CD14-positive monocyte (primary cell): ENCODE measurements at regions not wholly inside any gene's neighbourhood (a gene's known extent, or its start where the extent isn't known, plus 50 kb on each side); places are given as distances from the start of the nearest gene placed in this dataset.

Source experiments
- DNase-seq, 3 donors: peaks; one replicate each; pipeline ENCODE4 v3.0.0-alpha.2; 2011 to 2022
- H2AFZ ChIP-seq: 2 replicates; pipeline ENCODE4 v1.6.0; 2012; ENCODE audit warnings: mild to moderate bottlenecking, low read depth, low read length, inconsistent platforms; ENCODE audit not compliant: insufficient read depth, poor library complexity, severe bottlenecking
- H3K27ac ChIP-seq, 2 donors: 1 replicate in 1 of 2; 2 replicates in 1 of 2; pipeline ENCODE4 v1.5.1; 2012 to 2013; ENCODE audit warnings: low read length in 2 of 2, control low read depth in 1 of 2, inconsistent platforms in 1 of 2, low read depth in 1 of 2, mild to moderate bottlenecking in 1 of 2
- H3K27me3 ChIP-seq, 2 donors: one replicate each; pipeline versions ENCODE4 v1.6.0 to v1.6.1; 2011 to 2013; ENCODE audit warnings: low read length in 2 of 2; ENCODE audit not compliant: control insufficient read depth in 2 of 2, insufficient read depth in 2 of 2
- H3K36me3 ChIP-seq, 2 donors: replicated peaks in 1 of 2; 1 replicate in 1 of 2; 2 replicates in 1 of 2; pipeline versions ENCODE4 v1.5.1 to v1.6.1; 2012 to 2013; ENCODE audit warnings: low read length in 2 of 2, control low read depth in 1 of 2, inconsistent platforms in 1 of 2, mild to moderate bottlenecking in 1 of 2; ENCODE audit not compliant: insufficient read depth in 2 of 2, control insufficient read depth in 1 of 2
- H3K4me1 ChIP-seq, 2 donors: 1 replicate in 1 of 2; 2 replicates in 1 of 2; pipeline versions ENCODE4 v1.5.1 to v1.6.1; 2012 to 2013; ENCODE audit warnings: low read length in 2 of 2, control low read depth in 1 of 2, inconsistent platforms in 1 of 2, mild to moderate bottlenecking in 1 of 2, moderate library complexity in 1 of 2; ENCODE audit not compliant: insufficient read depth in 2 of 2, control insufficient read depth in 1 of 2
- H3K4me2 ChIP-seq: replicated peaks from 2 replicates; pipeline ENCODE3; 2012; ENCODE audit warnings: low read length, moderate library complexity, mild to moderate bottlenecking; ENCODE audit not compliant: poor library complexity, severe bottlenecking; ENCODE audit errors: extremely low read depth
- H3K4me3 ChIP-seq, 3 experiments: fragments of 200-600 bp in 1 of 3; sonication (generic) in 1 of 3; replicated peaks in 1 of 3; 1 replicate in 2 of 3; 2 replicates in 1 of 3; pipeline ENCODE4 v1.5.1; 2011 to 2013; ENCODE audit warnings: low read length in 3 of 3, mild to moderate bottlenecking in 3 of 3, control low read depth in 2 of 3, low read depth in 2 of 3, inconsistent platforms in 1 of 3, moderate library complexity in 1 of 3
- H3K79me2 ChIP-seq: 2 replicates; pipeline ENCODE4 v1.6.0; 2012; ENCODE audit warnings: mild to moderate bottlenecking, control low read depth, inconsistent platforms, low read length, moderate library complexity; ENCODE audit not compliant: insufficient read depth
- H3K9ac ChIP-seq: 2 replicates; pipeline ENCODE4 v1.6.0; 2017; ENCODE audit warnings: low read length, mild to moderate bottlenecking; ENCODE audit not compliant: insufficient read depth, poor library complexity, severe bottlenecking
- H3K9me3 ChIP-seq, 2 donors: replicated peaks in 1 of 2; 1 replicate in 1 of 2; 2 replicates in 1 of 2; pipeline versions ENCODE4 v1.5.1 to v1.6.1; 2012 to 2013; ENCODE audit warnings: low read length in 2 of 2, control low read depth in 1 of 2; ENCODE audit not compliant: control insufficient read depth in 1 of 2, insufficient read depth in 1 of 2
- H4K20me1 ChIP-seq: 2 replicates; pipeline ENCODE4 v1.6.0; 2012; ENCODE audit warnings: mild to moderate bottlenecking, low read length, control low read depth, moderate library complexity; ENCODE audit not compliant: insufficient read depth
- H3K27ac Mint-ChIP-seq, 7 donors: one replicate each; pipeline ENCODE4 v1.8.0; 2020; ENCODE audit warnings: mild to moderate bottlenecking in 7 of 7, mixed read lengths in 7 of 7, moderate library complexity in 6 of 7, inconsistent platforms in 2 of 7
- H3K27me3 Mint-ChIP-seq, 3 donors: one replicate each; pipeline ENCODE4 v1.8.0; 2021 to 2022; ENCODE audit warnings: low read depth in 3 of 3, mild to moderate bottlenecking in 3 of 3, mixed read lengths in 3 of 3, moderate library complexity in 3 of 3, inconsistent platforms in 1 of 3
- H3K36me3 Mint-ChIP-seq, 2 donors: one replicate each; pipeline ENCODE4 v1.8.0; 2020; ENCODE audit warnings: mixed read lengths in 2 of 2, inconsistent platforms in 1 of 2, mild to moderate bottlenecking in 1 of 2
- H3K4me1 Mint-ChIP-seq: one replicate; pipeline ENCODE4 v1.8.0; 2020; ENCODE audit warnings: mild to moderate bottlenecking, mixed read lengths
- H3K4me3 Mint-ChIP-seq, 2 donors: one replicate each; pipeline ENCODE4 v1.8.0; 2020; ENCODE audit warnings: mild to moderate bottlenecking in 2 of 2, mixed read lengths in 2 of 2, moderate library complexity in 1 of 2
- H3K9me3 Mint-ChIP-seq, 7 donors: one replicate each; pipeline ENCODE4 v1.8.0; 2020 to 2022; ENCODE audit warnings: mixed read lengths in 7 of 7, mild to moderate bottlenecking in 6 of 7, moderate library complexity in 6 of 7, inconsistent platforms in 2 of 7
- WGBS: methylation state at CpG from one replicate; pipeline ENCODE4 v1.1.5; 2013; ENCODE audit warnings: missing lambda C conversion rate; ENCODE audit not compliant: insufficient coverage; 5-methylcytosine and 5-hydroxymethylcytosine counted together
- intact Hi-C, 2 donors: fragments of 100-400 bp; cut with micrococcal nuclease; formaldehyde crosslinking; loops; one replicate each; pipeline versions ENCODE4 v1.15.0 to v1.15.1; 2023
- TF ChIP-seq, protein P1 (sequence below): fragments of 200-600 bp; IDR thresholded peaks from one replicate; pipeline ENCODE4 v1.8.0; 2022; ENCODE audit warnings: antibody characterized with exemption, mild to moderate bottlenecking

DNA sequence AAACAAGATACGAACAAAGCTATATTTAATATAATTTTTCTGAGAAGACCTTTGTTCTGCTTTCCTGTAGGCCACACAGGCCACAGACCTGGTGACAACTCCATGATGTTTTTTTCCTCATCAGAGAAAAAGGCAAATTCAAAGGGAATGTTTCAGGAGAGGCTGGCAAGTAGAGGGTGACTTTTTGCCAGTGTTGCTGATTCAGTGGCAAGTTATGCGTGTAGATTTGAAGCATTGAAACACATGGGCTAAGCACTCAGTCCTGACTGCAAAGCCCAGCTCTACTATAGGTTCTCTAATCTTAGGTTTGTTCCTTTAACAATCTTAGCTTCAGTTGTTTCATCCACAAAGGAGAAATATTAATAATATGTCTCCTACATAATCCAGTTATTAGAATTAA, 499.8 kb downstream of the SUCLG1 start:
- H3K9me3 Mint-ChIP-seq = peaks cover 0 to 3% (median 0%) of the 10 kb centered on the region in 7 donors
- intact Hi-C loops = no loop called here

DNA sequence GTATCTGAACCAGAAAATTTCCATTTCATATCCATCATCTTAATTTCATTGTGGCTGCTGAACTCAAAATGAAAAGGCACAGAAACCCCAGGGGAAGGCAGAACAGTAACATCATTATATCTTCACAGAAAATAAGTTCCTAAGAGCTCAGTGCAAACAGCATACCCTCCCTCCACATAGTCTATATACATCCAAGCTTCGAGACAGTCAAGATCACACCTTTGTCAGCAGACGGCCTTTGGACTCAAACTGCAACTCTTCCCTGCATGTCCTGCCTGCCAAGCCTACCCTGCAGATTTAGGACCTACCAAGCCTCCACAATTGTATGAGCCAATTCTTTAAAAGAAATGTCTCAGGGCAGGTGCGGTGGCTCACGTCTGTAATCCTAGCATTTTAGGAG, 502.1 kb downstream of the SUCLG1 start:
- H3K9me3 Mint-ChIP-seq = peaks cover 0 to 4% (median 0%) of the 10 kb centered on the region in 7 donors
- WGBS = 100% methylated on average over 2 of the region's 4 CpGs
- no peak overlapping the region for H3K27ac Mint-ChIP-seq
- Histone ChIP-seq H3K79me2 (no peaks in the 10 kb centered on the region), H3K4me3 (no peak overlapping the region), H3K9me3 (no peaks in the 10 kb centered on the region), H3K4me1 (no peaks in the 10 kb centered on the region), H3K4me2 (no peak overlapping the region), H3K36me3 (no peaks in the 10 kb centered on the region), H4K20me1 (no peaks in the 10 kb centered on the region), H3K27me3 (no peaks in the 10 kb centered on the region), H2AFZ (no peak overlapping the region), H3K27ac (no peak overlapping the region), H3K9ac (no peak overlapping the region)
- DNase-seq = no peak
- H3K4me3 Mint-ChIP-seq = no peak overlapping the region
- TF ChIP-seq, protein P1, sequence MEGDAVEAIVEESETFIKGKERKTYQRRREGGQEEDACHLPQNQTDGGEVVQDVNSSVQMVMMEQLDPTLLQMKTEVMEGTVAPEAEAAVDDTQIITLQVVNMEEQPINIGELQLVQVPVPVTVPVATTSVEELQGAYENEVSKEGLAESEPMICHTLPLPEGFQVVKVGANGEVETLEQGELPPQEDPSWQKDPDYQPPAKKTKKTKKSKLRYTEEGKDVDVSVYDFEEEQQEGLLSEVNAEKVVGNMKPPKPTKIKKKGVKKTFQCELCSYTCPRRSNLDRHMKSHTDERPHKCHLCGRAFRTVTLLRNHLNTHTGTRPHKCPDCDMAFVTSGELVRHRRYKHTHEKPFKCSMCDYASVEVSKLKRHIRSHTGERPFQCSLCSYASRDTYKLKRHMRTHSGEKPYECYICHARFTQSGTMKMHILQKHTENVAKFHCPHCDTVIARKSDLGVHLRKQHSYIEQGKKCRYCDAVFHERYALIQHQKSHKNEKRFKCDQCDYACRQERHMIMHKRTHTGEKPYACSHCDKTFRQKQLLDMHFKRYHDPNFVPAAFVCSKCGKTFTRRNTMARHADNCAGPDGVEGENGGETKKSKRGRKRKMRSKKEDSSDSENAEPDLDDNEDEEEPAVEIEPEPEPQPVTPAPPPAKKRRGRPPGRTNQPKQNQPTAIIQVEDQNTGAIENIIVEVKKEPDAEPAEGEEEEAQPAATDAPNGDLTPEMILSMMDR = no peak
- no peaks in the 10 kb centered on the region for H3K4me1 Mint-ChIP-seq
- H3K27me3 Mint-ChIP-seq = peaks cover 2% of the 10 kb centered on the region in 3 donors
- intact Hi-C loops = no loop called here
- H3K36me3 Mint-ChIP-seq = no peaks in the 10 kb centered on the region

More for the DNA sequence above, 499.8 kb downstream of the SUCLG1 start:
- Mint-ChIP-seq H3K36me3 (no peaks in the 10 kb centered on the region), H3K4me1 (no peaks in the 10 kb centered on the region), H3K4me3 (no peak overlapping the region), H3K27me3 (peaks cover 0 to 2% (median 0%) of the 10 kb centered on the region in 3 donors), H3K27ac (no peak overlapping the region)
- Histone ChIP-seq H3K4me1 (no peaks in the 10 kb centered on the region), H3K27me3 (no peaks in the 10 kb centered on the region), H2AFZ (no peak overlapping the region), H3K27ac (no peak overlapping the region), H3K79me2 (no peaks in the 10 kb centered on the region), H3K9me3 (no peaks in the 10 kb centered on the region), H3K36me3 (no peaks in the 10 kb centered on the region), H3K4me2 (no peak overlapping the region), H3K9ac (no peak overlapping the region), H3K4me3 (no peak overlapping the region), H4K20me1 (no peaks in the 10 kb centered on the region)
- DNase-seq = no peak
- no CpG with 5 or more reads among the region's 2 CpGs for WGBS
- TF ChIP-seq, protein P1 = no peak
